Esophagus muscularis mucosa (tissue), 3 donors: ENCODE measurements at regions not wholly inside any gene's neighbourhood (a gene's known extent, or its start where the extent isn't known, plus 50 kb on each side); places are given as distances from the start of the nearest gene placed in this dataset.

Experiments used
- CTCF ChIP-seq, 3 experiments: fragments of 200-600 bp in 2 of 3; fragments of 450-650 bp in 1 of 3; sonication (generic) in 2 of 3; IDR thresholded peaks; one replicate each; pipeline ENCODE4 v1.5.1; 2017 to 2019; ENCODE audit warnings: antibody characterized with exemption in 3 of 3, mild to moderate bottlenecking in 2 of 3, moderate library complexity in 1 of 3
- POLR2A ChIP-seq: fragments of 450-650 bp; IDR thresholded peaks from one replicate; pipeline ENCODE4 v1.6.1; 2017; ENCODE audit warnings: antibody characterized with exemption, moderate library complexity, mild to moderate bottlenecking, low read depth
- POLR2AphosphoS5 ChIP-seq, 2 donors: sonication (generic); formaldehyde crosslinking; IDR thresholded peaks; one replicate each; pipeline ENCODE4 v1.6.1; 2017; ENCODE audit warnings: antibody characterized with exemption in 2 of 2

GRCh38 chr5:58259685-58260152 is 200.2 kb downstream of the PLK2 start:
- no peak for TF ChIP-seq CTCF (IDR thresholded peaks at IDR 0.05)
- TF ChIP-seq POLR2A, result no peak
- TF ChIP-seq POLR2AphosphoS5 (IDR thresholded peaks at IDR 0.05), result no peak
